Ovary (tissue), 7 donors: ENCODE measurements at regions not wholly inside any gene's neighbourhood (a gene's known extent, or its start where the extent isn't known, plus 50 kb on each side); places are given as distances from the start of the nearest gene placed in this dataset.

ENCODE experiments used
- DNase-seq, 5 donors: peaks; one replicate each; pipeline ENCODE4 v3.0.0-alpha.2; 2019 to 2020
- H3K27ac ChIP-seq, 2 donors: fragments of 200-600 bp; one replicate each; pipeline versions ENCODE4 v1.5.1 to v1.8.0; 2019 to 2022
- H3K27me3 ChIP-seq: fragments of 200-600 bp; one replicate; pipeline ENCODE4 v1.8.0; 2022
- H3K36me3 ChIP-seq: fragments of 200-600 bp; sonication (generic); one replicate; pipeline ENCODE4 v1.5.1; 2019
- H3K4me1 ChIP-seq: one replicate; pipeline ENCODE4 v1.8.1; 2013; ENCODE audit warnings: mild to moderate bottlenecking, moderate library complexity; ENCODE audit not compliant: insufficient read depth
- H3K4me3 ChIP-seq: fragments of 200-600 bp; sonication (generic); one replicate; pipeline ENCODE4 v1.5.1; 2017
- H3K9me3 ChIP-seq, 2 donors: fragments of 200-600 bp in 1 of 2; sonication (generic) in 1 of 2; one replicate each; pipeline versions ENCODE4 v1.5.1 to v1.8.1; 2013 to 2019; ENCODE audit warnings: mild to moderate bottlenecking in 1 of 2, moderate library complexity in 1 of 2
- CTCF ChIP-seq, 3 donors: fragments of 450-650 bp in 2 of 3; fragments of 200-600 bp in 1 of 3; IDR thresholded peaks; one replicate each; pipeline versions ENCODE4 v1.5.1 to v1.8.0; 2016 to 2022; ENCODE audit warnings: antibody characterized with exemption in 3 of 3, mild to moderate bottlenecking in 1 of 3
- EP300 ChIP-seq: sonication (generic); formaldehyde crosslinking; IDR thresholded peaks from one replicate; pipeline ENCODE4 v1.6.1; 2017; ENCODE audit warnings: antibody characterized with exemption
- POLR2A ChIP-seq: fragments of 450-650 bp; IDR thresholded peaks from one replicate; pipeline ENCODE4 v1.6.1; 2017; ENCODE audit warnings: antibody characterized with exemption, mild to moderate bottlenecking, moderate library complexity
- WGBS, 3 donors: extraction: QIAGEN DNeasy Blood & Tissue Kit in 1 of 3; methylation state at CpG; one replicate each; pipeline versions ENCODE4 v1.1.5 to v1.1.7; 2013 to 2017; 5-methylcytosine and 5-hydroxymethylcytosine counted together
- intact Hi-C, 4 donors: fragments of 100-400 bp; cut with DNase I; formaldehyde crosslinking; loops; one replicate each; pipeline versions ENCODE4 v1.11.0 to v1.15.1; 2022 to 2023
- donor health status: DM: no; HTN: no; CAD: no; lungs with moderate emphysema.
- donor health status: DM: no; HTN: no; CAD: no.
- donor health status: Bipolar disorder and iron deficiency.
- donor health status: DM: no; HTN: no; CAD: no.
- donor health status: DM: yes; HTN: yes; CAD: no.

DNA sequence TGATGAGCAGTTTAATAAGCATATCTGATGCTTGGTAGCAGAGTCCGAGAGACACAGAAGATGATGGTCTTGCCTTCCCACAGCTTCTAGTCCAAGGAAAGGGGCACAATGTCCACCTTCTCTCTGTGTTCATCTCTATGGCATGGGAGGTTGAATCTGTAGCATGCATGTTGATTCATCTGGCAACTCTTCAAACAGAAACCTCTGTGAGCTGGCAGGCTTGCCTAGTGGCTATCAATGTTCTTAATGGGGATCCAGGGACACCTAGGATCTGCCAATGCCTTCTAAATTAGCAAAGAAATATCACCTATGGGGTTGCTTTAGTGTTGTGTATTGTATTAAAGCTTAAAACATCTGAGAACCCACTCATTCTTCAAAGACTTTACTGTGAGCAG, 170.8 kb downstream of the INO80D start:
- no peaks in the 10 kb centered on the region for H3K36me3 ChIP-seq
- no peaks in the 10 kb centered on the region for H3K4me1 ChIP-seq
- TF ChIP-seq POLR2A (no peak), EP300 (no peak), CTCF (IDR thresholded peaks at IDR 0.05) (no peak)
- DNase-seq, result no peak
- no peaks in the 10 kb centered on the region for H3K27me3 ChIP-seq
- no peaks in the 10 kb centered on the region for H3K9me3 ChIP-seq
- H3K27ac ChIP-seq, result no peak overlapping the region
- intact Hi-C loops, result no loop called here
- WGBS, 3 donors, result 60 to 98% (median 90%) methylated on average over 1 of the region's 1 CpG
- no peak overlapping the region for H3K4me3 ChIP-seq

GRCh38 chr2:205914213-205915129, 171.5 kb downstream of the INO80D start:
- Histone ChIP-seq H3K4me1 (no peaks in the 10 kb centered on the region), H3K9me3 (no peaks in the 10 kb centered on the region), H3K4me3 (no peak overlapping the region), H3K36me3 (no peaks in the 10 kb centered on the region), H3K27ac (no peak overlapping the region), H3K27me3 (no peaks in the 10 kb centered on the region)
- no peak for DNase-seq
- 46 to 55% (median 53%) methylated on average over 4 of the region's 4 CpGs for WGBS, 3 donors
- TF ChIP-seq EP300 (no peak), CTCF (IDR thresholded peaks at IDR 0.05) (no peak)
- intact Hi-C loops, result no loop called here

GRCh38 chr2:205913668-205914067, 172.3 kb downstream of the INO80D start:
- TF ChIP-seq CTCF (IDR thresholded peaks at IDR 0.05) (no peak), POLR2A (no peak), EP300 (no peak)
- WGBS, 3 donors, result 92 to 96% (median 93%) methylated on average over 1 of the region's 1 CpG
- H3K9me3 ChIP-seq, result no peaks in the 10 kb centered on the region
- DNase-seq, result no peak
- intact Hi-C loops, result no loop called here
- H3K27me3 ChIP-seq, result no peaks in the 10 kb centered on the region
- no peak overlapping the region for H3K4me3 ChIP-seq
- H3K4me1 ChIP-seq, result no peaks in the 10 kb centered on the region
- no peaks in the 10 kb centered on the region for H3K36me3 ChIP-seq
- H3K27ac ChIP-seq, result no peak overlapping the region

GRCh38 chr2:205911306-205911705, 174.7 kb downstream of the INO80D start:
- intact Hi-C loops, result no loop called here
- Histone ChIP-seq H3K27me3 (no peaks in the 10 kb centered on the region), H3K9me3 (no peaks in the 10 kb centered on the region), H3K36me3 (no peaks in the 10 kb centered on the region), H3K27ac (no peak overlapping the region), H3K4me1 (no peaks in the 10 kb centered on the region), H3K4me3 (no peak overlapping the region)
- TF ChIP-seq CTCF (IDR thresholded peaks at IDR 0.05), result no peak
- TF ChIP-seq POLR2A, result no peak
- TF ChIP-seq EP300, result no peak
- no peak for DNase-seq
- WGBS, 3 donors, result 94 to 96% (median 96%) methylated on average over 2 of the region's 2 CpGs
